WI38 (cell line): ENCODE measurements at regions not wholly inside any gene's neighbourhood (a gene's known extent, or its start where the extent isn't known, plus 50 kb on each side); places are given as distances from the start of the nearest gene placed in this dataset.
"Not testable (repeated sequence)": the region's sequence is repeated elsewhere in the genome, so short reads cannot be mapped to it uniquely, and the experiment has no call there.

ENCODE experiments used
- H3K4me3 ChIP-seq: 2 replicates; pipeline ENCODE4 v1.5.1; 2011; ENCODE audit warnings: low read depth, mild to moderate bottlenecking, control low read depth, low read length
- CTCF ChIP-seq: IDR thresholded peaks from 2 replicates; pipeline ENCODE4 v1.5.1; 2012; ENCODE audit warnings: low read depth, mild to moderate bottlenecking, control low read depth, low read length

DNA sequence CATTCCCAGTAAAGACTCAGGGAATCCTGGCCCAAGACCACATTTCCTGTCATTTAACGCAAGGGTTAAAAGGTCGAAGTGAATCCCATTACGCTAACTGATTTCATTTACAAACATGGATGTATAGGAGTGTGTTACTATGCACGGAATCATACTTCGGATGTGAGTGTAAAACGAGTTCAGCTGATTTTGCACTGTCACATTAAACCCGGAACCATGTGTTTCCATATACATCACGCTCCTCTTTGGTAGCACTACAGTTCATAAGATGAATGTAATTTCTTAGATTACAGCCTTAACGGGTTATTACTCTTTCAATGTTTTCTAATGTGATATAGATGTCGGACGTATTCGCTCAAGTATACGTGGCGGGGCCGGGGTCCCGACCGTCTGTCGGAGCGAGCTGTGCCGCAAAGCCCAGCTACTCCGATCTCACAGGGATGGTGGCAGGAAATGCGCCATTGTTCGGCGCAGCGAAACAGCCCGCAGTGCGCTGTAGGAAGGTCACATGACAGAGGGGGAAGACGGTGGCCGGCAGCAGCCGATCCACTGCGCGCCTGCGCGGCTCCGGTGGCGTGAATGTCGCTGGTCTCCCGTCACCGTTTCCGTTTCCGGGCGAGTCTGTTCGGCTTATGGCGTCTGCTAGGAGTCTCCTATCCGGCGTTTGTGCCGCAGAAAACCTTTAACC lies 97.3 kb downstream of the NPAP1 start:
- peak overlapping the region; percentile 44 for H3K4me3 ChIP-seq
- no peak for TF ChIP-seq CTCF

GRCh38 chr15:24777307-24777706 lies 101.7 kb downstream of the NPAP1 start:
- H3K4me3 ChIP-seq, result no peak overlapping the region
- TF ChIP-seq CTCF, result no peak

DNA sequence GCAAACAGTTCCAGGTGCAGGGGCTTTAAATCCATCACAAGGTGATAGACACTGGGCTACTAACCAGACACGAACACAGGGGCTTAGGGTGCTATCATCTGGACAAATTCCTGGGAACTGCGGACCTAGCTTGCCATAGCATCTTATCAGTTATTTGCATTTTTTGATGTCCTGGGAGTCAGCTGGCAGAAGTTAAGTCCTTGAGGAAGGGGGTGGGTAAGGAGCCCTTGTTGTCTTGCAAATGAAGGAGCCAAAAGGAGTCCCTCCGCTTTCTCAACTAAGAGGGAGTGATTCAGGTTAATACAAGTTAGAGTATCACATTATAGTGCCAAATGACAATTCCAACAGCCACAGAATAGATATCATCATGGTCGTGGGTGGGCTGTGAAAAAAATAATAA lies 108.9 kb downstream of the NPAP1 start:
- no peak for TF ChIP-seq CTCF
- no peak overlapping the region for H3K4me3 ChIP-seq

GRCh38 chr15:24786347-24786746 lies 110.8 kb downstream of the NPAP1 start:
- TF ChIP-seq CTCF, result no peak
- H3K4me3 ChIP-seq, result no peak overlapping the region

DNA sequence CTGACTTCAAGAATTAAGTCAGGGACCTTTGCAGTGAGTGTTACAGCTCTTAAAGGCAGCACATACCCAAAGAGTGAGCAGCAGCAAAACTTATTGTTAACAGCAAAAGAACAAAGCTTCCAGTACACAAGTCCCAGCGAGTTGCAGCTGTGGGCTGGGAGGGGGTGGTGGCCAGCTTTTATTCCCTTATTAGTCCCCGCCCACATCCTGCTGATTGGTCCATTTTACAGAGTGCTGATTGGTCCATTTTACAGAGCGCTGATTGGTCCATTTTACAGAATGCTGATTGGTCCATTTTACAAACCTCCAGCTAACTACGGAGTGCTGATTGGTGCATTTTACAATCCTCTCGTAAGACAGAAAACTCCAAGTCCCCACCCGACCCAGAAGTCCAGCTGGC lies 127.0 kb downstream of the NPAP1 start:
- not testable (repeated sequence) for H3K4me3 ChIP-seq

DNA sequence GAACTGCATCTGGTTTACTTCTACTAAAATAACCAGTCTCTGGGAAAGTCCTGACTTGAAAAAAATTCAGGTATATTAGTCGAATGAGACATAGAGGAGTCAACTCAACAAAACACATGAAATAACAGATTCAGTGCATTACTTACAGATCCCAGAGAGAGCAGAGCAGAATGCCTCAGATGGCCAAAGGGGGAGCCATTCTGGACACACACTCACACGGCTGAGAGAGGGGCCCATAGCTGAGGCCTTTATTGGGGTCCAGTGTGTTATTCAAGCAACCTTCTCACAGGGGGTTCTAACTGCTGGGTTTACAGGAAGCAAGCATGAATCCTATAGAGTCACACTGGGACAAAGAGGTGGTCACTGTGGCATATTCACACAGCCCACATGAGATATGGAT lies 135.1 kb upstream of the SNRPN start:
- no peak for TF ChIP-seq CTCF
- no peak overlapping the region for H3K4me3 ChIP-seq

GRCh38 chr15:24823473-24823872 lies 131.3 kb upstream of the SNRPN start:
- TF ChIP-seq CTCF, result no peak
- no peak overlapping the region for H3K4me3 ChIP-seq

GRCh38 chr15:24832282-24832681 lies 122.5 kb upstream of the SNRPN start:
- H3K4me3 ChIP-seq, result no peak overlapping the region
- no peak for TF ChIP-seq CTCF
